T-helper 1 cell treated with Interleukin-12 subunit alpha and Interleukin-12 subunit beta and Interleukin-4 antibody, amounts not matched to agents 30 μg/mL and 1 μg/mL, for 36 hours (primary cell): ENCODE measurements at regions not wholly inside any gene's neighbourhood (a gene's known extent, or its start where the extent isn't known, plus 50 kb on each side); places are given as distances from the start of the nearest gene placed in this dataset.

Source experiments
- H3K27ac Mint-ChIP-seq: one replicate; pipeline ENCODE4 v1.8.0; 2021; ENCODE audit warnings: mild to moderate bottlenecking, mixed read lengths
- H3K27me3 Mint-ChIP-seq: one replicate; pipeline ENCODE4 v1.8.0; 2021; ENCODE audit warnings: low read depth, mixed read lengths
- H3K36me3 Mint-ChIP-seq: one replicate; pipeline ENCODE4 v1.8.0; 2021; ENCODE audit warnings: low read depth, mixed read lengths
- H3K4me1 Mint-ChIP-seq: one replicate; pipeline ENCODE4 v1.8.0; 2021; ENCODE audit warnings: low read depth, mixed read lengths
- H3K4me3 Mint-ChIP-seq: one replicate; pipeline ENCODE4 v1.8.0; 2021; ENCODE audit warnings: mild to moderate bottlenecking, moderate library complexity, mixed read lengths
- H3K9me3 Mint-ChIP-seq: one replicate; pipeline ENCODE4 v1.8.0; 2021; ENCODE audit warnings: mixed read lengths

- Mint-ChIP-seq H3K27ac (no peak overlapping the region), H3K36me3 (no peaks in the 10 kb centered on the region), H3K4me3 (no peak overlapping the region), H3K27me3 (no peaks in the 10 kb centered on the region), H3K9me3 (no peaks in the 10 kb centered on the region), H3K4me1 (no peaks in the 10 kb centered on the region)
Measured at GRCh38 chr2:234789556-234790325, 162.1 kb upstream of the SH3BP4 start.

GRCh38 chr2:234788841-234789240 lies 163.0 kb upstream of the SH3BP4 start:
- Mint-ChIP-seq H3K27me3 (no peaks in the 10 kb centered on the region), H3K4me1 (no peaks in the 10 kb centered on the region), H3K27ac (no peak overlapping the region), H3K4me3 (no peak overlapping the region), H3K36me3 (no peaks in the 10 kb centered on the region), H3K9me3 (peaks cover 3% of the 10 kb centered on the region)

- Mint-ChIP-seq H3K9me3 (peaks cover 8% of the 10 kb centered on the region), H3K4me3 (no peak overlapping the region), H3K27me3 (no peaks in the 10 kb centered on the region), H3K27ac (no peak overlapping the region), H3K4me1 (no peaks in the 10 kb centered on the region), H3K36me3 (no peaks in the 10 kb centered on the region)
Measured at GRCh38 chr2:234788381-234788780, 163.4 kb upstream of the SH3BP4 start.

GRCh38 chr2:234787114-234787513 lies 164.7 kb upstream of the SH3BP4 start:
- Mint-ChIP-seq H3K27me3 (no peaks in the 10 kb centered on the region), H3K9me3 (peaks cover 21% of the 10 kb centered on the region), H3K27ac (no peak overlapping the region), H3K4me1 (no peaks in the 10 kb centered on the region), H3K36me3 (no peaks in the 10 kb centered on the region), H3K4me3 (no peak overlapping the region)

GRCh38 chr2:234773764-234774409 lies 177.9 kb upstream of the SH3BP4 start:
- Mint-ChIP-seq H3K27ac (no peak overlapping the region), H3K4me3 (no peak overlapping the region), H3K27me3 (no peaks in the 10 kb centered on the region), H3K36me3 (no peaks in the 10 kb centered on the region), H3K9me3 (no peaks in the 10 kb centered on the region), H3K4me1 (no peaks in the 10 kb centered on the region)

GRCh38 chr2:234773129-234773528 lies 178.7 kb upstream of the SH3BP4 start:
- no peaks in the 10 kb centered on the region for H3K4me1 Mint-ChIP-seq
- H3K9me3 Mint-ChIP-seq: no peaks in the 10 kb centered on the region
- H3K27me3 Mint-ChIP-seq: no peaks in the 10 kb centered on the region
- no peak overlapping the region for H3K4me3 Mint-ChIP-seq
- H3K27ac Mint-ChIP-seq: no peak overlapping the region
- no peaks in the 10 kb centered on the region for H3K36me3 Mint-ChIP-seq

GRCh38 chr2:234772733-234773060 lies 179.1 kb upstream of the SH3BP4 start:
- no peaks in the 10 kb centered on the region for H3K4me1 Mint-ChIP-seq
- no peaks in the 10 kb centered on the region for H3K9me3 Mint-ChIP-seq
- H3K4me3 Mint-ChIP-seq: no peak overlapping the region
- H3K27me3 Mint-ChIP-seq: no peaks in the 10 kb centered on the region
- H3K27ac Mint-ChIP-seq: no peak overlapping the region
- no peaks in the 10 kb centered on the region for H3K36me3 Mint-ChIP-seq

GRCh38 chr2:234771980-234772732 lies 179.7 kb upstream of the SH3BP4 start:
- no peak overlapping the region for H3K4me3 Mint-ChIP-seq
- no peaks in the 10 kb centered on the region for H3K27me3 Mint-ChIP-seq
- H3K36me3 Mint-ChIP-seq: no peaks in the 10 kb centered on the region
- H3K27ac Mint-ChIP-seq: no peak overlapping the region
- no peaks in the 10 kb centered on the region for H3K4me1 Mint-ChIP-seq
- H3K9me3 Mint-ChIP-seq: no peaks in the 10 kb centered on the region

GRCh38 chr2:234771176-234771575 lies 180.6 kb upstream of the SH3BP4 start:
- no peaks in the 10 kb centered on the region for H3K27me3 Mint-ChIP-seq
- H3K36me3 Mint-ChIP-seq: no peaks in the 10 kb centered on the region
- no peak overlapping the region for H3K27ac Mint-ChIP-seq
- H3K4me1 Mint-ChIP-seq: no peaks in the 10 kb centered on the region
- no peaks in the 10 kb centered on the region for H3K9me3 Mint-ChIP-seq
- H3K4me3 Mint-ChIP-seq: no peak overlapping the region

- Mint-ChIP-seq H3K9me3 (no peaks in the 10 kb centered on the region), H3K4me1 (no peaks in the 10 kb centered on the region), H3K27me3 (no peaks in the 10 kb centered on the region), H3K36me3 (no peaks in the 10 kb centered on the region), H3K27ac (no peak overlapping the region), H3K4me3 (no peak overlapping the region)
Measured at GRCh38 chr2:234770715-234771141, 181.1 kb upstream of the SH3BP4 start.

GRCh38 chr2:234770031-234770506 lies 181.7 kb upstream of the SH3BP4 start:
- no peaks in the 10 kb centered on the region for H3K27me3 Mint-ChIP-seq
- no peaks in the 10 kb centered on the region for H3K4me1 Mint-ChIP-seq
- no peak overlapping the region for H3K4me3 Mint-ChIP-seq
- H3K9me3 Mint-ChIP-seq: no peaks in the 10 kb centered on the region
- no peaks in the 10 kb centered on the region for H3K36me3 Mint-ChIP-seq
- H3K27ac Mint-ChIP-seq: no peak overlapping the region

- H3K4me1 Mint-ChIP-seq: no peaks in the 10 kb centered on the region
- no peaks in the 10 kb centered on the region for H3K27me3 Mint-ChIP-seq
- H3K36me3 Mint-ChIP-seq: no peaks in the 10 kb centered on the region
- H3K9me3 Mint-ChIP-seq: no peaks in the 10 kb centered on the region
- no peak overlapping the region for H3K4me3 Mint-ChIP-seq
- no peak overlapping the region for H3K27ac Mint-ChIP-seq
Measured at GRCh38 chr2:234768608-234769196, 183.1 kb upstream of the SH3BP4 start.

- Mint-ChIP-seq H3K4me1 (no peaks in the 10 kb centered on the region), H3K27ac (no peak overlapping the region), H3K27me3 (no peaks in the 10 kb centered on the region), H3K9me3 (no peaks in the 10 kb centered on the region), H3K36me3 (no peaks in the 10 kb centered on the region), H3K4me3 (no peak overlapping the region)
Measured at GRCh38 chr2:234765279-234765678, 186.5 kb upstream of the SH3BP4 start.

GRCh38 chr2:234764372-234764771 lies 187.4 kb upstream of the SH3BP4 start:
- no peaks in the 10 kb centered on the region for H3K9me3 Mint-ChIP-seq

More at GRCh38 chr2:234764372-234764771, 187.4 kb upstream of the SH3BP4 start:
- Mint-ChIP-seq H3K4me1 (no peaks in the 10 kb centered on the region), H3K27ac (no peak overlapping the region), H3K27me3 (no peaks in the 10 kb centered on the region), H3K4me3 (no peak overlapping the region), H3K36me3 (no peaks in the 10 kb centered on the region)
